ENCODE measurements at regions not wholly inside any gene's neighbourhood (a gene's known extent, or its start where the extent isn't known, plus 50 kb on each side); places are given as distances from the start of the nearest gene placed in this dataset.
"Not testable (repeated sequence)": the region's sequence is repeated elsewhere in the genome, so short reads cannot be mapped to it uniquely, and the experiment has no call there.

DNA sequence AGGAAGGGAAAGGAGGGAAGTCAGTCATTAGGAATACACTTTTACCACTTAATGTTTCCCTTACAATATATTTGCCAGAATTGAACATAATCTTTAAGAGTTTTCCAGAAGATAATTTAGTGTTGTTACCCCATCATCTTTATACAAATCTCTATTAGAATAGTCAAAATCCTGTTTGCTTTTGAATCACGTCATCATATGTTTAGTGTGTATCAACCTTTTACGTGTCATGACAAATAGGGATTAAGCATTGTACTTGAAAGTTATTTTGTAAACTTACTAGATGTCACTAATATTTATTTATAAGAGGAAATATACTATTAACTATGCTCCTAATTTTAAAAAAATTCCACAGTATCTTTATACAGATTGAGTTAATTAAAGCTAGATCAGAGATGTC lies 1899.5 kb downstream of the MAT2B start:
- TF ChIP-seq ZNF274 (IDR thresholded peaks at IDR 0.05; ENCODE audit: low read depth, low read length), result no peak
- H3K4me3 ChIP-seq (ENCODE audit: low read length), result no peak overlapping the region

GRCh38 chr5:165405340-165405739 lies 1899.9 kb downstream of the MAT2B start:
- no peak for TF ChIP-seq ZNF274 (IDR thresholded peaks at IDR 0.05; ENCODE audit: low read depth, low read length)
- no peak overlapping the region for H3K4me3 ChIP-seq (ENCODE audit: low read length)

- TF ChIP-seq ZNF274 (IDR thresholded peaks at IDR 0.05; ENCODE audit: low read depth, low read length), result no peak
- H3K4me3 ChIP-seq (ENCODE audit: low read length), result no peak overlapping the region
Observed at GRCh38 chr5:165407352-165407751, 1901.9 kb downstream of the MAT2B start.

DNA sequence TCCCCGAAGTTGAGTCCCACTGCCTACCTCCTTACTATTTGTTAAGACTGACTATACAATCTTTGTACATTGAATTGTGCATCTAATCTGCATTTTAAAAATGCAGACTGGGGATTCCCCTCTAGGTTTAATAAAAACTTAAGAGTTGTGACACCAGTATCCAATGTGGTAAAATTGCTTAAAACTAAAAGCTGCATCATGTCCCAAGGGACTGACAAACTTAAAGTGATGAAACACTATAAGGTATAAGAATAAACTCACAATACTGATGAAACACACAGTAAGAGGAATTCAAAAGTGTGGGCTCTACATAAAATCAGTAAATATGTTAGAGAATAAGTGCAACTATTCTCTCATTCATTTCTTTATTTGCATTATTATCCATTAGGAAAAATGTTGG lies 1905.1 kb downstream of the MAT2B start:
- no peak for TF ChIP-seq ZNF274 (IDR thresholded peaks at IDR 0.05; ENCODE audit: low read depth, low read length)
- H3K4me3 ChIP-seq (ENCODE audit: low read length), result no peak overlapping the region

GRCh38 chr5:165411532-165411931 lies 1906.1 kb downstream of the MAT2B start:
- H3K4me3 ChIP-seq (ENCODE audit: low read length), result not testable (repeated sequence)

DNA sequence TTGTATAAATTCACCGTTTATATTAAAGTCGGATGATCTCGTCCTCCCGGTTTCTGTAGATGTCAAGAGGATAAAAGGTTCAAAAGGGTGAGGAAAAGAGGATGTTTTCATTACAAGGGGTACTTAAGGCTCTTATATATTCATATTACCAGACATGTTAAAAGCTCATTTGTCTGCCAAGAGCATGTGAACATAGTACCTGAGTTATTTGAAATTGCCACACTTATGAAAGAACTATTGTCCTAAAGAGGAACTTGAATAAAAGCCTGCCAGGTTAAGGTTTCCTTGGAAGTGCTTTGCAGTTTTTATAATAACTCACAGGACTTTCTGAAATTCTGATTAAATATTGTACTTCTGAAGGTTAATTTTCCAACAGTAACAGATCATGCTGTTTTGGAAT lies 1915.1 kb downstream of the MAT2B start:
- no peak overlapping the region for H3K4me3 ChIP-seq (ENCODE audit: low read length)
- no peak for TF ChIP-seq ZNF274 (IDR thresholded peaks at IDR 0.05; ENCODE audit: low read depth, low read length)

DNA sequence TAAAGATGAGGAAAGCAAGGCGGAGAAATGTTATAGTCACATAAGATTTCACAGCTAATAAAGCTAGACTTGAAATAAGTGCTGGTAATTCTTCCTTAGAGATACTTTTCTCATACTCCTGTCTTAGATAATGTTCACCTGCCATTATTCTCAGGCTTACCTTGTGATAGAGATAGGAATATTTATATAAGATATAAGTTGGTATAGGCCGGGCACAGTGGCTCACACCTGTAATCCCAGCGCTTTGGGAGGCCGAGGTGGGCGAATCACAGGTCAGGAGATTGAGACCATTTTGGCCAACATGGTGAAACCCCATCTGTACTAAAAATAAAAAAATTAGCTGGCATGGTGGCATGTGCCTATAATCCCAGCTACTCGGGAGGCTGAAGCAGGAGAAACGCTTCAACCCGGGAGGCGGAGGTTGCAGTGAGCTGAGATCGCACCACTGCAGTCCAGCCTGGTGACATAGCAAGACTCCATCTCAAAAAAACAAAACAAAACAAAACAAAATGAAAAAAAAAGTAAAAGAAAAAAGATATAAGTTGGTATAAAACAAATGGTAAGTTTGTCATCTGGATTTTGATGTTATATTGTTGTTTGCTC lies 1918.4 kb downstream of the MAT2B start:
- no peak for TF ChIP-seq ZNF274 (IDR thresholded peaks at IDR 0.05; ENCODE audit: low read depth, low read length)
- H3K4me3 ChIP-seq (ENCODE audit: low read length), result no peak overlapping the region

DNA sequence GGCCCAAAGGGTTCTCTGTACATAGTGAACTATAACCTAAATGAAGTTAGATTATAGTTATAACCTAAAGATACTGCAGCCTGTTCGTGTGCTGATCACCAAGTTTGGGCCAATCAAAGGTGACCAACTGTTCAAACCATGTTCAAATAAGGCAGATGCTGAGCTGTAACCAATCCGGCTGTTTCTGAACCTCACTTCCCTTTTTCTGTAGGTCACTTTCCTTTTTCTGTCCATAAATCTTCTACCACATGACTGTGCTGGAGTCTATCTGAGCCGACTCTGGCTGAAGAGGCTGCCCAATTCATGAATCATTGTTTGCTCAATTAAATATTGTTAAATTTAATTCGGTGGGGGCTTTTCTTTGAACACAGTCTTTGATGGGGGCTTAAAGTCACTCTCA lies 1920.2 kb downstream of the MAT2B start:
- TF ChIP-seq ZNF274 (IDR thresholded peaks at IDR 0.05; ENCODE audit: low read depth, low read length), result no peak

DNA sequence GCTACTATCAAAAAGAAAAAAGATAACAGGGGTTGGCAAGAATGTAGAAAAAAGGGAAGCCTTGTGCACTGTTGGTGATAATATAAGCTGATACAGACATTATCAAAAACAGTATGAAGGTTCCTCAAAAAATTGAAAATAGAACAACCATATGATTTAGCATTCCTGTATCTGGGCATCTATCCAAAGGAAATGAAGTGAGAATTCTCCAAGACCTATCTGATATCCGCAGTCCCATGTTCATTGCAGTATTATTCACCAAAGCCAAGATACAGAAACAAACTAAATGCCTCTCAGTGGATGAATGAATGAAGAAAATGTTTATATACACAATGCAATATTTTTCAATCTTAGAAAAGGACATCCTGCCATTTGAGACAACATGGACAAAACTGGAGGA lies 1943.3 kb downstream of the MAT2B start:
- TF ChIP-seq ZNF274 (IDR thresholded peaks at IDR 0.05; ENCODE audit: low read depth, low read length), result no peak

More for the DNA sequence above, 1920.2 kb downstream of the MAT2B start:
- no peak overlapping the region for H3K4me3 ChIP-seq (ENCODE audit: low read length)

DNA sequence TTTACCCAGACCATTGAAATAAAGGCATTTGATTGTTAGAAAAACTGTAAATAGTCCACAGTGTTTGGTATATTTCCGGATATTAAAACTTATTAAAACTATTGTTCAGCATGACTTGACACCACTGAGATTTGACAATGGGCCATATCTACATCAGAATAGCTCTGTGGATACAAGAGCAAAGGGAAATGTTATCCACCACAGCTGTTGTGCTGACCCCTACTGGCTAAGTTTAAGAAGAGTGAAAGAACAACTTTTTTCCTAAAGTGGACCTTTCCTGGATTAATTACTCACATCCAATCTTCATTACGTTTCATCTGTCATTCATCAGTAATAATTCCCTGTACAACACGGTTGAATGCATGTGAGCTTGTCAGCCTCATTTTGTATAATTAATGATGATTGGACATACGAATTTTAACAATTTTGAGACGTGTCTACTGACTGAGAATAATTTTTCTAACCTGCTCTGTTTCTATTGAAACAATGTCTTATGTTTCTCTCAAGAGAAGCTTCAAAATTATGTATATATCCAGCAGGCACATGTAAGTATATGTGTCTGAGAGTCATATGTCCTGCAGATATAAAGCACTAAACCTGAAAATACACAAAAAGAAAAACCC lies 1952.6 kb downstream of the MAT2B start:
- no peak for TF ChIP-seq ZNF274 (IDR thresholded peaks at IDR 0.05; ENCODE audit: low read depth, low read length)
- no peak overlapping the region for H3K4me3 ChIP-seq (ENCODE audit: low read length)

More for the DNA sequence above, 1943.3 kb downstream of the MAT2B start:
- no peak overlapping the region for H3K4me3 ChIP-seq (ENCODE audit: low read length)

- no peak overlapping the region for H3K4me3 ChIP-seq (ENCODE audit: low read length)
- TF ChIP-seq ZNF274 (IDR thresholded peaks at IDR 0.05; ENCODE audit: low read depth, low read length), result no peak
Observed at GRCh38 chr5:165459232-165459631, 1953.8 kb downstream of the MAT2B start.

- TF ChIP-seq ZNF274 (IDR thresholded peaks at IDR 0.05; ENCODE audit: low read depth, low read length), result no peak
Observed at GRCh38 chr5:165460911-165461310, 1955.5 kb downstream of the MAT2B start.

DNA sequence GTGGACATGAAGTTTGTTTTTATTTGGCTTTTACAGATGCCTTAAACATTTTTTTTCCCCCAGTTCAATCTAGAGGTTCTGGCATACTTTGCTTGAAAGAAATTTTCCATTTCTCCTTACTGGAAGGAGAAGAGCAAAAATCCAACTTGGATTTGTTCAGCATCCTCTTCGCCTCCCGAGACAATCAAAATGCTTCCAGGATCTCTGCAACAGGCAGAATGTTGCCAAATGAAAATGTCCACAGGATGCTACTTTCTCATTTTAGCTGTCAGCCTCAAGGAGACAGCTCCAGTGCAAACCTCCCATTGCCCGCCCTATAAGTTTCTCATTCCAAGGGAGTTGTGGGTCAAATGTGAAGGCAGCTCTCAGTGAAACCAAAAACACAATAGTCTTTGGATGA lies 1972.1 kb downstream of the MAT2B start:
- no peak for TF ChIP-seq ZNF274 (IDR thresholded peaks at IDR 0.05; ENCODE audit: low read depth, low read length)

More at GRCh38 chr5:165460911-165461310, 1955.5 kb downstream of the MAT2B start:
- H3K4me3 ChIP-seq (ENCODE audit: low read length), result no peak overlapping the region

DNA sequence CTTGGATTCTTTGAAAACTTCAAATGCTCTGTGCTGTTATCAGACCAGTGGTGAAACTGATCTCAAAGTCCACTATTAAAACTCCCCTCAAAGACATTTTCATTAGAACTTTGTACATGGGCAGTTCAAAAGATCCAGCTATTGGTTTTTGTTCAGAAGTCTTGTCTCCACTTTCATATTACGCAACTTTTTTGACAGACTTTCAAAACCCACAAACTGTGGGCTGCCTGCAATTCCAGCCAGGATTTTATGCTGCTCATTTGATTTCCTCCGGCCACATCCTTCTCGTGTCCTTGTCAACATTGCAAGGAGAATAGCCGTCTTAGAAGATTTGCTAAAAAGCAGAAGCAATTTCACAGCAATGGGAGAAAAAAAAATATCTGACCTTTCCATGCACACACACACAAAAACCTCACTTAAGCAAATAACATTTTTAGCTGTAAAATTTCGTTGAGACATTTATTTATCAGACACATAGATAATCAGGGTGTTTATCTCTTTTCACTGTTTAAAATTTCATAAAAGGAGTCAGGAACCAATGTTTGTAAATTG lies 1990.5 kb downstream of the MAT2B start:
- no peak for TF ChIP-seq ZNF274 (IDR thresholded peaks at IDR 0.05; ENCODE audit: low read depth, low read length)
- no peak overlapping the region for H3K4me3 ChIP-seq (ENCODE audit: low read length)

More for the DNA sequence above, 1972.1 kb downstream of the MAT2B start:
- no peak overlapping the region for H3K4me3 ChIP-seq (ENCODE audit: low read length)

GRCh38 chr5:165497707-165498106 lies 1992.3 kb downstream of the MAT2B start:
- no peak overlapping the region for H3K4me3 ChIP-seq (ENCODE audit: low read length)
- no peak for TF ChIP-seq ZNF274 (IDR thresholded peaks at IDR 0.05; ENCODE audit: low read depth, low read length)
